GM21390 (cell line): ENCODE measurements at regions not wholly inside any gene's neighbourhood (a gene's known extent, or its start where the extent isn't known, plus 50 kb on each side); places are given as distances from the start of the nearest gene placed in this dataset.

Experiments used
- ATAC-seq: cut with Tn5 transposase; IDR thresholded peaks from one replicate; pipeline ENCODE4 v1.9.1; 2021; ENCODE audit not compliant: unreplicated experiment

GRCh38 chr9:82538634-82539033 lies 524.3 kb downstream of the RASEF start:
- ATAC-seq, result no peak

- no peak for ATAC-seq
These were observed 523.8 kb downstream of the RASEF start for GRCh38 chr9:82539146-82539545.

- no peak for ATAC-seq
These were observed 522.9 kb downstream of the RASEF start for GRCh38 chr9:82539856-82540579.

- ATAC-seq, result no peak
These were observed 519.2 kb downstream of the RASEF start for GRCh38 chr9:82543726-82544125.

- ATAC-seq, result no peak
These were observed 516.8 kb downstream of the RASEF start for GRCh38 chr9:82546136-82546535.

- ATAC-seq, result no peak
These were observed 514.9 kb downstream of the RASEF start for GRCh38 chr9:82547995-82548394.

GRCh38 chr9:82549174-82549821 lies 513.6 kb downstream of the RASEF start:
- ATAC-seq, result no peak

- no peak for ATAC-seq
These were observed 510.2 kb downstream of the RASEF start for GRCh38 chr9:82552784-82553183.

- no peak for ATAC-seq
These were observed 509.1 kb downstream of the RASEF start for GRCh38 chr9:82553654-82554366.

- ATAC-seq, result no peak
These were observed 508.6 kb downstream of the RASEF start for GRCh38 chr9:82554381-82554780.

GRCh38 chr9:82555031-82555430 lies 507.9 kb downstream of the RASEF start:
- ATAC-seq, result no peak

GRCh38 chr9:82555431-82556051 lies 507.4 kb downstream of the RASEF start:
- no peak for ATAC-seq

GRCh38 chr9:82558346-82558745 lies 504.6 kb downstream of the RASEF start:
- ATAC-seq, result no peak

GRCh38 chr9:82558855-82559630 lies 503.9 kb downstream of the RASEF start:
- ATAC-seq, result no peak

- ATAC-seq, result no peak
These were observed 502.9 kb downstream of the RASEF start for GRCh38 chr9:82560036-82560435.

- no peak for ATAC-seq
These were observed 502.5 kb downstream of the RASEF start for GRCh38 chr9:82560457-82560904.

- ATAC-seq, result no peak
These were observed 499.8 kb downstream of the RASEF start for GRCh38 chr9:82563094-82563493.

- ATAC-seq, result no peak
These were observed 499.1 kb downstream of the RASEF start for GRCh38 chr9:82563841-82564240.

- ATAC-seq, result no peak
These were observed 497.6 kb downstream of the RASEF start for GRCh38 chr9:82565188-82565969.

- ATAC-seq, result no peak
These were observed 495.0 kb downstream of the RASEF start for GRCh38 chr9:82567953-82568352.
